Glomerular visceral epithelial cell (primary cell): ENCODE measurements at regions not wholly inside any gene's neighbourhood (a gene's known extent, or its start where the extent isn't known, plus 50 kb on each side); places are given as distances from the start of the nearest gene placed in this dataset.

Experiments
- DNase-seq: peaks from one replicate; pipeline ENCODE4 v3.0.0-alpha.2; 2016; ENCODE audit errors: extremely low spot score

DNA sequence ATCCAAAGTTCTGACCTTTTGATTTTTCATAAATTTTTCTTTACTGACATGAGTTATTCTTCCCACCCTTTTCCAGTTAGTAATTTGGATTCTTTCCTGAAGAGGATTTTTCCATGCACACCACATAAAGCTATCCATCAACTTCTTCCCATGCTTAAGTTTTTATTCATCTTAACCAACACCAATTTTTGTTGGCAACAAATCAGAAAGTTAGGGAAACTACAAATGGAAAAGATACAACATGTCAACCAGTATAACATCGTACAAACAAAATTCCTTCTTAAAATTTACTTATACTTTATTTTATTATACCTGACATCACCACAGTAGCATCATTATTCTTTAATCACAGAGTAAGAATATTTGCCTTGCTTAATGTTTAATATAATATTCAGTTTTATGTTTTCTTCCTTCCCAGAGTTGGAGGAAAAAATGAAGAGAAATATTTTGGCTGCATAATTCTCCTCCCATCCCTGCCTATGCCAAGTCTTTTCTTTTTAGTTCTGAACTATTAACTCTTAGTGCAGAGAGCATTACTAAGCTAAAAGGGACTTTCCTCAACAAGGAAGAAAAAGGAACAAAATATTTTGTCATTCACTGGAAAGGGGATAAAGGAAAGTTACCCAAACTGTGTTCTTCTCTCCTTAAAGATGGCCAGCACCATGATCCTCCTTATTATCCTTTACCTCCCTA, 67.5 kb upstream of the MEOX2 start:
- DNase-seq = no peak

DNA sequence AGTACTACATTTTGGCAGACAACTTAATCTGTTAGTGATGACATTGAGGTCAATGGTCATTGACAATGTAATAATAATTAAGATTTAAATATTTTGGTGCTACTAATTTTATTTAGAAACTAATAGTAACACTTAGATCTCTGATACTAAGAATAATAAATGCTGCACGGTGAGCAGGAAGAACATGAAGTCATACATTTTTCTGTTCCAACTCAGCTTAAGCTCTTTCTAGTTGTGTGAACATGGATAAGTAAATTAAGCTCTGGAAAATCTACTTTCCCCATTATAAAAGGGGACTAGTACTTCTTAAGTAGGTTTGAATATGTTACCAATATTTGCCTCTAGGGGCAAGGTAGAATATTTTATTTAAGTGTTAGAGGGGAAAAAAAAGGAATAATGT, 65.9 kb upstream of the MEOX2 start:
- DNase-seq = no peak

DNA sequence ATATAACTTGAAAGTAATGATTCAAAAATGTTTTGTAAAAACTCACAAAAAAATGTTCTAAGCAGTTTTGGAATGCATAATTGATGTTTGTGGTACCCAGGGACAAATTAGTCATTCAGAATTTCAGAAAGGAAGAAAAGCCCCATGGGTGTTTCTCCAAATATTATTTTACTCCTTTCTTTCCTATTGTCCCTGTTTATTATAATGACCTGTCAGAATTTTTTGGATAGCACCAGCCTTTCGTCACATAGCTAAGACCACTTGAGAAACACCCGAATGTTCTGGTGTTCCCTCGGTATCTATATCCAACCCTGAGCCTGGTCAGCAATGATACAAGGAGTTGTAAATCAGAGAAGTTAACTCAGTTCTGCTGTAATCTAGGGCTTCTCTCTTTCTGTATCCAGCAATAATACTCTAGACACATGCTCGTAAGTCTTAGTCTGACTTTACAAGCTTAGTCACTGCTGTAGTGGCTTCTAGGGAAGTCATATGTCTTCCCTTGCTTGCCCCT, 64.8 kb upstream of the MEOX2 start:
- DNase-seq = no peak

DNA sequence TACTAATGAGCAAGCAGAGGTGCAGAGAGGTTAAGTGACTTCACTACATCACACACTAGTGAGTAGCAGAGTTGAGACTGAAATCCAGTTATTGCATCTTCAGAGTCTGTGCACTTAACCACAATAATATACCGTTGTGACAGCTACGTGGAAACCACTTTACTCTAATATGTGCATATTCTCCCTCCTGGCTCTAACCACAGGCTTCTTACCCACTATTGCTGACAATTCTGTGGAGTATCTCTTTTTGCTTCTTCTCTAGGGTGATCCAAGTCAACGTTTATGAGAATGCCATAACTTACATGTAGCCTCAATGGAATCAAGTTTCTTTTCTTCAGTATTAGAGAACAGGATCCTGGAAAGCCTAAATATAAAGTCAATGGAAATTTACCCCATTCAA, 64.2 kb upstream of the MEOX2 start:
- no peak for DNase-seq

DNA sequence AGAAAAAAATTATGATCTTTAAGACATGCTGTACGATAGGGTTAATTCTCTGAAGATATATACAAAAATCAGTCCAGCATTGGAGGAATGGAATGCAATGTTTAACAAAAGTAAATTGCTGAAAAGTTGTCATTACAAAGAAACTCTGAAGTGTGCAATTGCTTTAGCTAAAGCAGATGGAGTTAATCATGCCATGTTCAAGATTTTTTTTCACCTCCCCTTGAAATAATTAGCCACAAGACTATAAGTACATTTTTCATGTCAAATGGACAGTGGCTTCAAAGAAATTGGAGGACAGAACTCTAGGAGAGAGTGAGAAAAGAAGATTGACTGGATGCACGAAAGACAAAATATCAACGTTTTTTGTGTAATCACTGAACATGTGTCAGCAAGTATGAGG, 63.1 kb upstream of the MEOX2 start:
- DNase-seq = no peak

DNA sequence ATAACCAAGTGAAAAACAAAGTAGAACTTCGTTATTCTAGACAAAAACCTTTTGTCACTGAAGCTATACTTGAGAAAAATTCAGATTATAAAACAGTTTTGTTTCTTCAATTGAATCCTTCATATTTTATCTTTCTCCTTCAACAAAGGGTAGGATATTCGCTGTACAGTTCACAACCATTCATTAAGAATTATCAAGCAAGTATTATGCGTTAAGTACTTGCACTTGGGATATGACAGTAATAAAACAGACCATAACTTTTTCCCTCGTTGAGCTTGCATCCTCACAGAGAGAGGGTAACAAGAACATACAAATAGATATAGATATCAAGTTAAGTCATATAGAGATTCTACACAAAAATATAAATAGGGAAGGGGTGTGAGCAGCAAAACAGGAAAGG, 61.2 kb upstream of the MEOX2 start:
- DNase-seq = no peak

DNA sequence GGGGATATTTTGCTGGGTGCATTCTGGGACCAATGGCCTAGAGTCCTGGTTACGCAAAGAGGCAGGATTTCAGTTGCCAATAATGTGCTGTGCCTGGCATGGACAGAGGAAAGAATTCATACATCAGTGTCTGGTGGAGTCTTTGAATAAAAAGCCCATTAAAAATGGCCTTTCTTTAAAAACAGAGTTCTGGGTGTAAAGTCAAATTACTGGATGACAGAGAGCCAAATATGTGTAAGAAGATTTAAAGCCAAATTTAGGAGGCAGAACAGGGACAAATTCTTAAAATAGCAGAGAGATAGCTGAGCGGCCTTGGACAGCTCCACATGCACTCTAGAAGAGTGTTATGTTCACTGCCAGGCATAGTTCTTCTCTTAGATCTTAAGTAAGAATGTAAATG, 60.8 kb upstream of the MEOX2 start:
- no peak for DNase-seq

DNA sequence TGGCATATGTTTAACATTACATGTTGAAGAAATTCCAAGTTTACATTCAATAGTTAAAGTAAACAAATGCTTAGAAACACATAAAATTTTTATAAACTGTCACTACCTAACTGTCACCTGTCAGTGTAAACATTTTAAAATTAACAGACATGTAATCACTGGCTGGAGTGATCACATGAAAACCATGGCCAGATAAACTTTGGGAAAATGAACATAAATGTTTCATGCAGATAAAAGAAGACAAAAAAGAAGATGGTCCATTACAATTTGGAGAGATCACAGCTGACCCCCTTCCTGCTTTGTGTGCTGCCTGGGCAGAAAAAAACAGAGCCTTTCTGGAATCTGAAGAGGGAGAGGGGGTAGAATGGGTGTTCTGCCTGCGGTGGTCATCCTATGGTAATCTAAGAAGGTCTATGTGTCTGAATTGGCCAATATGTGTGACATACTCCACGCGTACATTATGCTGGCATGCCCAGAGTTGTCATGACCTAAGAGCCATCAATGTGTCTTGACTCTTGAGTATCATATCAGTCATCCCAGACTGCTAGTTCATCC, 57.5 kb upstream of the MEOX2 start:
- DNase-seq = no peak

DNA sequence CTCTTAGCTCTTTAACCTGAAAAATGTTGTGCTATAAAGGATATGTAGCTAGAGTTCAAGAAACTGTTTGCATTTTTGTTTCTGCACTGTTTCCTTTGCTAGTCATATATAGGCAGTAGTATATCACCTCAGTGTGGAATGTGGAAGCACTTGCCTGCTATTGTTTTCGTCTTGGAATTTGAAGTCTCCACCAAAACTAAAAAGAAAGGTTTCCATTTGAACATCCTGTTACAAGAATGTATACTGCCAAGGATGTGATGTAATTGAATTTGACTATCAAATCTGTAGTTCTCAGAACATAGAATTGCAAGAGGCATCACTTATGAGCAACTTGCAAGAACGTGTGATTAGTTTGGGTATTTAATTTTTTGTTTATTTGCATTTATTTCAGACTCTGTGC, 51.1 kb upstream of the MEOX2 start:
- DNase-seq = no peak
